Thymus (tissue), 11 donors: ENCODE measurements at regions not wholly inside any gene's neighbourhood (a gene's known extent, or its start where the extent isn't known, plus 50 kb on each side); places are given as distances from the start of the nearest gene placed in this dataset.
"Not testable (repeated sequence)": the region's sequence is repeated elsewhere in the genome, so short reads cannot be mapped to it uniquely, and the experiment has no call there.

Experiments used
- DNase-seq, 9 donors: peaks; one replicate each; pipeline ENCODE4 v3.0.0-alpha.2; 2013; ENCODE audit warnings: low spot score in 9 of 9, low read depth in 6 of 9, missing footprints in 1 of 9
- H3K27ac ChIP-seq, 2 donors: one replicate each; pipeline ENCODE4 v1.5.1; 2013; ENCODE audit warnings: control low read depth in 1 of 2, low read depth in 1 of 2, low read length in 1 of 2, mild to moderate bottlenecking in 1 of 2, moderate library complexity in 1 of 2
- H3K27me3 ChIP-seq, 2 donors: one replicate each; pipeline ENCODE4 v1.5.1; 2013; ENCODE audit warnings: low read length in 1 of 2; ENCODE audit not compliant: control insufficient read depth in 2 of 2, insufficient read depth in 1 of 2
- H3K36me3 ChIP-seq, 2 donors: one replicate each; pipeline ENCODE4 v1.5.1; 2013; ENCODE audit warnings: low read length in 1 of 2, mild to moderate bottlenecking in 1 of 2, moderate library complexity in 1 of 2; ENCODE audit not compliant: control insufficient read depth in 2 of 2, insufficient read depth in 2 of 2
- H3K4me1 ChIP-seq, 2 donors: one replicate each; pipeline ENCODE4 v1.5.1; 2013; ENCODE audit warnings: low read length in 2 of 2; ENCODE audit not compliant: control insufficient read depth in 2 of 2, insufficient read depth in 2 of 2
- H3K4me3 ChIP-seq, 2 donors: one replicate each; pipeline ENCODE4 v1.5.1; 2013; ENCODE audit warnings: low read length in 2 of 2, control low read depth in 1 of 2, mild to moderate bottlenecking in 1 of 2
- H3K9me3 ChIP-seq, 2 donors: one replicate each; pipeline ENCODE4 v1.5.1; 2013; ENCODE audit warnings: low read length in 1 of 2, mild to moderate bottlenecking in 1 of 2; ENCODE audit not compliant: control insufficient read depth in 2 of 2, insufficient read depth in 1 of 2
- WGBS: extraction: QIAGEN DNeasy Blood & Tissue Kit; methylation state at CpG from one replicate; pipeline ENCODE4 v1.1.7; 2013; 5-methylcytosine and 5-hydroxymethylcytosine counted together
- donor health status: healthy.

DNA sequence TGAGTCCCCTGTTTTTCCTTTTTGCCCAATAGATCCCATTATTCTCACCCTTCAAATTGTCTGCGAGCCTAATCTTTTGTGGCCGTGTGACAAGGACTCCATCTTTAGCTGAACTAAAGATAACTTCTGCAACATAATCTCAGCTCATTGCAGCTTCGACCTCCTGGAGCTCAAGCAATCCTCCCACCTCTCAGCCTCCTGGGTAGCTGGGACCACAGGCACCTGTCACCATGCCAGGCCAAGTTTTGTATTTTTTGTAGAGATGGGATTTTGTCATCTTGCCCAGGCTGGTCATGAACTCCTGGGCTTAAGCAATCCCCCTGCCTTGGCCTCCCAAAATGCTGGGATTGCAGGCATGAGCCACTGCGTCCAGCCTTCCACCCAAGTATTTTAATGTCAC, 161.0 kb downstream of the GJA1 start:
- Histone ChIP-seq H3K27ac (no peak overlapping the region), H3K9me3 (no peaks in the 10 kb centered on the region), H3K36me3 (no peaks in the 10 kb centered on the region), H3K4me3 (no peak overlapping the region), H3K4me1 (no peaks in the 10 kb centered on the region), H3K27me3 (no peaks in the 10 kb centered on the region)
- WGBS, result 94% methylated on average over 4 of the region's 4 CpGs
- DNase-seq, result no peak

DNA sequence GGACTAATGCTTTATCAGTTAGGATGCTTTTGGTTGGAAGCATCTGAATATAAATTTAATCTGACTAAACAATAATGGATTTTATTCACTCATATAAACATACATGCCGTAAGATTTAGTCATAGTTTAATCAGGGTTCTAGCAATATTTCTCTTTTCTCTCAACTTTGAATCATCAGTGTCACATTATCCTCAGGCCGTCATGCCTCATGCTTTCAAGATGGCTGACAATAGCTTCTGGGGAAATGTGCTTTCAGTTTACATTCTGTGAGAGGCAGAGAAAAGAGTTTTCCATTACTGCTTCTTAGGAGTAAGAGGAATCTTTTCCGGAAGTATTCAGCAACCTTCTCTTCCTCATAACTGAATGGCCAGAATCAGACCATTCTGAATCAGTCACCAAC, 162.2 kb downstream of the GJA1 start:
- Histone ChIP-seq H3K27me3 (no peaks in the 10 kb centered on the region), H3K4me3 (no peak overlapping the region), H3K27ac (no peak overlapping the region), H3K36me3 (no peaks in the 10 kb centered on the region), H3K4me1 (no peaks in the 10 kb centered on the region), H3K9me3 (no peaks in the 10 kb centered on the region)
- no peak for DNase-seq
- WGBS, result 94% methylated on average over 3 of the region's 3 CpGs

DNA sequence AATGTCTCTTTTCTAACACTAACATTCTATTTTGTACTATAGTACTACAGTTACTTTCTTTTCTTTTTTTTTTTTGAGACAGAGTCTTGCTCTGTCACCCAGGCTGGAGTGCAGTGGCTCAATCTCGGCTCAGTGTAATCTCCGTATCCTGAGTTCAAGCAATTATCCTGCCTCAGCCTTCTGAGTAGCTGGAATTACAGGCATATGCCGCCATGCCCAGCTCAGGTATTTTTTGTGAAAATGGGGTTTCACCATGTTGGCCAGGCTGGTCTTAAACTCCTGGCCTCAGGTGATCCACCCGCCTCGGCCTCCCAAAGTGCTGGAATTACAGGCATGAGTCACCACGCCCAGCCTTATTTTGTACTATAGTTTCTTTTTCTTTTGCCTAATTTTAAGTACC, 163.9 kb downstream of the GJA1 start:
- H3K36me3 ChIP-seq, H3K9me3 ChIP-seq, DNase-seq, H3K4me3 ChIP-seq, H3K4me1 ChIP-seq, H3K27me3 ChIP-seq, H3K27ac ChIP-seq: not testable (repeated sequence)
- 96% methylated on average over 6 of the region's 6 CpGs for WGBS

DNA sequence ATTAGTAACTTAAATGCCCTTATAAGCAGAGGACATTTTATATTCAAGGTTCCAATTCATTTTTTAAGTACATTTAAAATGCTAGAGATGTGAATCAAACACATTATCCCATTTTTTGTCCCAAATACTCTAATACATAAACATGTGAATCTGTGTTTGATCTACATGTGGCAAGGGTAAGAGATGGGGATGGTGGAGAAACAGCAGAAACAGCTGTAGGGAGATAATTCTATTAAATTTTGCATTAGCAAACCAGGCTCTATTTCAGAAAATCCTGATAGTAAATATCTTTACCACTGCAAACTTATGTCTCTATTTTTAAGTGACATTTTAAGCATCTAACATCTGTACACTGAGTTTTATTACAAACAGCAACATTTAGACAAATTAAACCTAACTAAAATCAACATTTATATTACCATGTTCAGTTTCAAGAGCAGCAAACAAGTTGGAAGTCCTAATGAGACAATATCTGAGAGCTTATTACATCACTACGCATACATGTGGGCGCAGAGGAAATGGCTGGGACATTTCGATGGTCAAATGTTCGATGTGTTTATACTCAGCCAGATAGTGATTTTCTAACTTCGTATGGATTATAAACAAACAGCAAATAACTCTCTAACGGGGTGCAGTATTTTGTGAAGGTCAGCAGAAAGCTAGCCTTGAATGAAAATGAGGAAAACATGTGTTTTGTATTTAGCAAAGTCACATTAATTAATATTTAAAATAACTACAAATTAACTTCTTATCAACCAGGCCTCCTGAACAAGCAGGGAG, 165.1 kb downstream of the GJA1 start:
- H3K9me3 ChIP-seq, result no peaks in the 10 kb centered on the region
- no peaks in the 10 kb centered on the region for H3K36me3 ChIP-seq
- no peak for DNase-seq
- no peak overlapping the region for H3K27ac ChIP-seq
- WGBS, result 88% methylated on average over 6 of the region's 6 CpGs
- H3K27me3 ChIP-seq, result no peaks in the 10 kb centered on the region
- H3K4me3 ChIP-seq, result no peak overlapping the region
- no peaks in the 10 kb centered on the region for H3K4me1 ChIP-seq

DNA sequence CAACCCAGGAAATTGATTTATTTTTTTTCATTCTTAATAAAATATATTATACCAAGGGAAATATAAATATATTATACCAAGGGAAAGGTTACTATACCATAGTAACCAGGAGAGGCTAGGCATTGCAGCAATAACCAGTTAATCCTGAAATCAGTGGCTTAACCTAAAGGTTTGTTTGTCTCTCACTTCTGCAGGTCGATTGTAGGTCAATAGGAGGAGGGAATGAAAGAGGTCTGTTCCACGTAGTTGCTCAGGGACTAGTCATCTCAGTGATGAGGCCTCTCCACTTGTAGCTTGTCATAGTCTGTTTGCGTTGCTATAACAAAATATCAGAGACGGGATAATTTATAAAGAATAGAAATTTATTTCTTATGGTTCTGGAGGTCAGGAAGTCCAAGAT, 168.0 kb downstream of the GJA1 start:
- WGBS, result 88% methylated on average over 4 of the region's 4 CpGs
- Histone ChIP-seq H3K27ac (no peak overlapping the region), H3K36me3 (no peaks in the 10 kb centered on the region), H3K4me3 (no peak overlapping the region), H3K27me3 (no peaks in the 10 kb centered on the region), H3K4me1 (no peaks in the 10 kb centered on the region), H3K9me3 (no peaks in the 10 kb centered on the region)
- DNase-seq, result no peak

DNA sequence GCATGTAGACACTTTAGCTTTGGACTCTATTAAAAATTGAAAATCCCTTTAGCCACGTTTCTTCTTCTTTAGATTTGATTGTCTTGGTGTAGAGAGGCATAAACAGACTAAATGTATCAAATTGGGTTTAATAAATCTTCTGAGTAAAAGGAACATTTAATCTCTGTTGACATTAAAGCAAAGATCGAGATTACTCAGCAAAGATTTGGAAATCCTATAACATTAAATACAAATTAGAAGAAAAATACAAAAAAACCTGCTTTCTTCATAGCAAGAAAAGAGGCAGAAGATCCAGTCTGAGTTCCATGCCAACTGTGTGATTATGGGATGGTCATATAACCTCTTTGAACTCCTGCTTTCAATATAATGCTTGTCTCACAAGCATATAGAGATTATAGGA, 172.3 kb downstream of the GJA1 start:
- H3K4me1 ChIP-seq, result no peaks in the 10 kb centered on the region
- 85% methylated on average over 2 of the region's 2 CpGs for WGBS
- H3K27ac ChIP-seq, result no peak overlapping the region

DNA sequence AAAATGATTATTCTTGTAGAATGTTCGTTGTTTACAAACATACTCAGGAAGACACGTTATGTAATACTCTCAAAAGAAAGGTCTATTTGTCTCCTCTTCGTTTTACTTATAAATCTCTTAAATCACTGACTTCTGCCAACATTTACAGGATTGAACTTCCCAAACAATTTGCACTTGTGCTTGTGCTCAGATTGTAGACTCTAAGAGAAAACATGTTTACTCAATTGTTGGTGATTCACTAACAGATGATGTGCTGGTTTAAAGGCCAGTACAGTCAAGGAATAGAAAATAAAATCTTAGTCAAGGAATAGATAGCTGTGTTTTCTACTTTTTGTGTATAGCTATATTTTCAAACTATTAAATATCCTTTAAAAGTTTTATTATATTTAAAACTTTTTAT, 172.8 kb downstream of the GJA1 start:
- no peak for DNase-seq
- H3K27ac ChIP-seq, result no peak overlapping the region
- H3K36me3 ChIP-seq, result no peaks in the 10 kb centered on the region
- no peaks in the 10 kb centered on the region for H3K4me1 ChIP-seq
- no peak overlapping the region for H3K4me3 ChIP-seq
- no peaks in the 10 kb centered on the region for H3K9me3 ChIP-seq
- 92% methylated on average over 3 of the region's 3 CpGs for WGBS
- no peaks in the 10 kb centered on the region for H3K27me3 ChIP-seq

More for the DNA sequence above, 172.3 kb downstream of the GJA1 start:
- no peak for DNase-seq
- H3K36me3 ChIP-seq, result no peaks in the 10 kb centered on the region
- H3K27me3 ChIP-seq, result no peaks in the 10 kb centered on the region
- no peak overlapping the region for H3K4me3 ChIP-seq
- H3K9me3 ChIP-seq, result no peaks in the 10 kb centered on the region

DNA sequence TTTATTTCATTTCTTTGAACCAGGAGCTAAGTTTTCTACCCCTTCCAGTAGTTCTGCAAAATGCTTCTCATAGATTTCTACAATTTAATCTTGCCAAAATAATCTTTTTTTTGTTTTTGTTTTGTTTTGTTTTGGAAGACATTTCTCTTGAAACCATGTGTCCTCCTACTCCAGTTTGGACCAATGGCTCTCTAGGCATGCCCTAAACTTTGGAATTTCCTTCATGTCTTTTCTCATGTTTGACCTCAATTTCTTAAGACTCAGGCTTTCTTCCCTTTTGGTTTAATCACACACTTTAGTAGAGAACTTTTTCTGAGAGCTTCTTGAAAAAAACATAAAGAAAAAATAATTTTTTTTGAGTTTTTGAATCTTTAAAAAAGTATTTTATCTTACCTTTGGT, 173.8 kb downstream of the GJA1 start:
- no peak for DNase-seq
- Histone ChIP-seq H3K36me3 (no peaks in the 10 kb centered on the region), H3K9me3 (no peaks in the 10 kb centered on the region), H3K4me3 (no peak overlapping the region), H3K27ac (no peak overlapping the region), H3K27me3 (no peaks in the 10 kb centered on the region), H3K4me1 (no peaks in the 10 kb centered on the region)

DNA sequence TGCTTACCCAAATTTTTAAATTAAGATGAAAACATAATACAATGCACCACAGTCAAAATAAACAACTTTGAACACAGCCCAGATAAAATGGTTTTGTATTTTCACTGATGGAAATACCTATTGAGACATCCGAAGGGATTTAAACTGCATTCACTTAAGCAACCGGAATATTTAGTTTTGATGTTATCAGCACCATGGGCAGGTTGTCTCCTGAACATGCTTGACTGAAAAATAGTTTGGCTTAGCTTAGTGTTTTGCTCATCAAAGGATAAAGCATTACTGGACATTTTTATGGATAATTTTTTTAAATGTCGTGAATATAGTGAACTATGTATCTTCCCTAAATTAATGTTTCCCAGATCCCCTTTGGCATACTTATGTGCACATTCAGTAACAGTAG, 177.5 kb downstream of the GJA1 start:
- Histone ChIP-seq H3K4me1 (no peaks in the 10 kb centered on the region), H3K36me3 (no peaks in the 10 kb centered on the region), H3K27me3 (no peaks in the 10 kb centered on the region), H3K9me3 (no peaks in the 10 kb centered on the region), H3K27ac (no peak overlapping the region), H3K4me3 (no peak overlapping the region)
- WGBS, result 87% methylated on average over 3 of the region's 3 CpGs
- no peak for DNase-seq
